B cell (primary cell): ENCODE measurements at regions not wholly inside any gene's neighbourhood (a gene's known extent, or its start where the extent isn't known, plus 50 kb on each side); places are given as distances from the start of the nearest gene placed in this dataset.

Experiments used
- ATAC-seq: fragments of 200-7000 bp; cut with Tn5 transposase; one replicate; pipeline ENCODE4 v1.10.0; 2021; ENCODE audit warnings: low read depth, mild to moderate bottlenecking, moderate number of reproducible peaks, moderate library complexity
- CTCF ChIA-PET: fragments of 350-600 bp; sonication (Branson Sonifier 250); formaldehyde crosslinking; loops from one replicate; lab custom pipeline; 2021; ENCODE audit warnings: antibody characterized with exemption, inconsistent platforms; lab: Charles Lee
- POLR2A ChIA-PET: fragments of 350-600 bp; sonication (Branson Sonifier 250); formaldehyde crosslinking; loops from one replicate; lab custom pipeline; 2021; ENCODE audit warnings: antibody characterized with exemption; lab: Charles Lee
- DNase-seq: peaks from one replicate; pipeline ENCODE4 v3.0.0; 2013
- H2AFZ ChIP-seq: 2 replicates; pipeline ENCODE4 v1.6.1; 2012; ENCODE audit warnings: mild to moderate bottlenecking, low read depth, low read length; ENCODE audit not compliant: insufficient read depth, poor library complexity, severe bottlenecking
- H3K27ac ChIP-seq, 2 donors: 1 replicate in 1 of 2; 2 replicates in 1 of 2; pipeline ENCODE4 v1.5.1; 2012 to 2013; ENCODE audit warnings: low read length in 2 of 2, mild to moderate bottlenecking in 2 of 2, moderate library complexity in 1 of 2
- H3K27me3 ChIP-seq, 4 experiments: fragments of 200-600 bp in 1 of 4; sonication (generic) in 1 of 4; replicated peaks in 1 of 4; 1 replicate in 2 of 4; 2 replicates in 2 of 4; pipeline versions ENCODE4 v1.6.1 to v1.7.0; 2013 to 2016; ENCODE audit warnings: low read length in 3 of 4, mild to moderate bottlenecking in 2 of 4, mixed read lengths in 1 of 4, moderate library complexity in 1 of 4; ENCODE audit not compliant: insufficient read depth in 4 of 4, control insufficient read depth in 3 of 4; ENCODE audit errors: control extremely low read depth in 1 of 4
- H3K36me3 ChIP-seq, 2 experiments: replicated peaks in 1 of 2; 1 replicate in 1 of 2; 2 replicates in 1 of 2; pipeline versions ENCODE4 v1.6.1 to v1.7.1; 2013; ENCODE audit warnings: low read length in 1 of 2; ENCODE audit not compliant: insufficient read depth in 2 of 2, control insufficient read depth in 1 of 2; ENCODE audit errors: control extremely low read depth in 1 of 2, extremely low read depth in 1 of 2
- H3K4me1 ChIP-seq, 2 donors: fragments of 200-600 bp in 1 of 2; sonication (generic) in 1 of 2; 1 replicate in 1 of 2; 2 replicates in 1 of 2; pipeline versions ENCODE4 v1.5.1 to v1.6.1; 2013 to 2017; ENCODE audit warnings: low read length in 2 of 2; ENCODE audit not compliant: control insufficient read depth in 2 of 2, insufficient read depth in 2 of 2
- H3K4me2 ChIP-seq: replicated peaks from 2 replicates; pipeline ENCODE3; 2012; ENCODE audit warnings: mild to moderate bottlenecking, low read depth, low read length; ENCODE audit not compliant: poor library complexity, severe bottlenecking
- H3K4me3 ChIP-seq, 5 experiments: fragments of 200-600 bp in 1 of 5; sonication (generic) in 1 of 5; 1 replicate in 3 of 5; 2 replicates in 2 of 5; pipeline versions ENCODE4 v1.5.1 to v1.7.0; 2011 to 2016; ENCODE audit warnings: low read length in 4 of 5, mild to moderate bottlenecking in 4 of 5, low read depth in 2 of 5, control low read depth in 1 of 5, moderate library complexity in 1 of 5; ENCODE audit not compliant: insufficient read depth in 1 of 5; ENCODE audit errors: control extremely low read depth in 1 of 5, extremely low read depth in 1 of 5
- H3K79me2 ChIP-seq: fragments of 200-600 bp; sonication (generic); one replicate; pipeline ENCODE4 v1.6.0; 2016; ENCODE audit warnings: low read length; ENCODE audit not compliant: control insufficient read depth, insufficient read depth
- H3K9ac ChIP-seq: fragments of 200-600 bp; sonication (generic); 2 replicates; pipeline ENCODE4 v1.6.1; 2017; ENCODE audit warnings: mild to moderate bottlenecking, low read length, moderate library complexity
- H3K9me3 ChIP-seq, 3 donors: one replicate each; pipeline versions ENCODE4 v1.6.1 to v1.7.1; 2013; ENCODE audit warnings: low read length in 2 of 3; ENCODE audit not compliant: control insufficient read depth in 2 of 3, insufficient read depth in 1 of 3; ENCODE audit errors: control extremely low read depth in 1 of 3
- H4K20me1 ChIP-seq: 2 replicates; pipeline ENCODE4 v1.6.0; 2012; ENCODE audit warnings: mild to moderate bottlenecking, low read length; ENCODE audit not compliant: insufficient read depth, control insufficient read depth, poor library complexity, severe bottlenecking
- H3K27ac Mint-ChIP-seq: one replicate; pipeline ENCODE4 v1.8.0; 2021; ENCODE audit warnings: mixed read lengths
- H3K27me3 Mint-ChIP-seq: one replicate; pipeline ENCODE4 v1.8.0; 2021; ENCODE audit warnings: mixed read lengths
- H3K4me1 Mint-ChIP-seq: one replicate; pipeline ENCODE4 v1.8.0; 2021; ENCODE audit warnings: mixed read lengths
- H3K4me3 Mint-ChIP-seq: one replicate; pipeline ENCODE4 v1.8.0; 2021; ENCODE audit warnings: mixed read lengths
- H3K9me3 Mint-ChIP-seq: one replicate; pipeline ENCODE4 v1.8.0; 2022; ENCODE audit warnings: mixed read lengths; ENCODE audit not compliant: insufficient read depth
- CTCF ChIP-seq: fragments of 200-600 bp; IDR thresholded peaks from one replicate; pipeline ENCODE4 v1.8.0; 2022; ENCODE audit warnings: antibody characterized with exemption, mild to moderate bottlenecking
- EZH2 ChIP-seq: IDR thresholded peaks from 2 replicates; pipeline ENCODE4 v1.6.1; 2012; ENCODE audit warnings: borderline replicate concordance, low read depth, mild to moderate bottlenecking, moderate library complexity, low read length; ENCODE audit not compliant: insufficient read depth, poor library complexity, severe bottlenecking
- WGBS: methylation state at CpG from one replicate; pipeline ENCODE4 v1.1.5; 2013; ENCODE audit warnings: missing lambda C conversion rate; ENCODE audit not compliant: insufficient coverage; 5-methylcytosine and 5-hydroxymethylcytosine counted together
- intact Hi-C: fragments of 100-400 bp; cut with micrococcal nuclease; formaldehyde crosslinking; loops from one replicate; pipeline ENCODE4 v1.10.0; 2022

- Mint-ChIP-seq H3K4me3 (no peak overlapping the region), H3K9me3 (peaks cover 2% of the 10 kb centered on the region), H3K27ac (no peak overlapping the region), H3K27me3 (no peaks in the 10 kb centered on the region), H3K4me1 (no peaks in the 10 kb centered on the region)
- POLR2A ChIA-PET = no interaction called here
- H3K9ac ChIP-seq = no peak overlapping the region
- no peak for ATAC-seq
- CTCF ChIA-PET = no interaction called here
- TF ChIP-seq CTCF (no peak), EZH2 (no peak)
- intact Hi-C loops = no loop called here
- H3K4me2 ChIP-seq = no peak overlapping the region
- H3K27me3 ChIP-seq = no peaks in the 10 kb centered on the region
- H3K9me3 ChIP-seq = peaks cover 0 to 2% (median 0%) of the 10 kb centered on the region in 3 donors
- H3K4me1 ChIP-seq = no peaks in the 10 kb centered on the region
- no peak overlapping the region for H3K4me3 ChIP-seq
- DNase-seq = no peak
- no peak overlapping the region for H2AFZ ChIP-seq
- no peaks in the 10 kb centered on the region for H4K20me1 ChIP-seq
- no peak overlapping the region for H3K27ac ChIP-seq
- WGBS = 100% methylated on average over 3 of the region's 5 CpGs
- no peaks in the 10 kb centered on the region for H3K36me3 ChIP-seq
- H3K79me2 ChIP-seq = no peaks in the 10 kb centered on the region
Measured at GRCh38 chr16:64478252-64478906, 643.5 kb downstream of the CDH11 start.

- Mint-ChIP-seq H3K4me1 (no peaks in the 10 kb centered on the region), H3K9me3 (peaks cover 2% of the 10 kb centered on the region), H3K27ac (no peak overlapping the region), H3K27me3 (no peaks in the 10 kb centered on the region), H3K4me3 (no peak overlapping the region)
- Histone ChIP-seq H3K27me3 (no peaks in the 10 kb centered on the region), H3K9me3 (peaks cover 0 to 2% (median 0%) of the 10 kb centered on the region in 3 donors), H4K20me1 (no peaks in the 10 kb centered on the region), H3K4me3 (no peak overlapping the region), H2AFZ (no peak overlapping the region), H3K36me3 (no peaks in the 10 kb centered on the region), H3K9ac (no peak overlapping the region), H3K4me2 (no peak overlapping the region), H3K79me2 (no peaks in the 10 kb centered on the region), H3K4me1 (no peaks in the 10 kb centered on the region), H3K27ac (no peak overlapping the region)
- POLR2A ChIA-PET = no interaction called here
- DNase-seq (no peak), ATAC-seq (no peak)
- intact Hi-C loops = no loop called here
- TF ChIP-seq EZH2 = no peak
- no peak for TF ChIP-seq CTCF
- CTCF ChIA-PET = no interaction called here
- 93% methylated on average over 8 of the region's 11 CpGs for WGBS
Measured at GRCh38 chr16:64475627-64476351, 646.1 kb downstream of the CDH11 start.
